Panc1 (cell line): ENCODE measurements at regions not wholly inside any gene's neighbourhood (a gene's known extent, or its start where the extent isn't known, plus 50 kb on each side); places are given as distances from the start of the nearest gene placed in this dataset.

Experiments used
- ATAC-seq: fragments of 200-7000 bp; cut with Tn5 transposase; 2 replicates; pipeline ENCODE4 v1.9.1; 2020; ENCODE audit warnings: mild to moderate bottlenecking, moderate library complexity
- BruUV-seq: library from RNA; stranded (reverse); fragments of 400-500 nt; replicated peaks from 2 replicates; lab custom pipeline; 2021; lab: Mats Ljungman, UMichigan
- CTCF ChIA-PET: fragments of 300-600 bp; sonication (Branson Sonifier 250); formaldehyde crosslinking; loops from one replicate; lab custom pipeline; 2022; ENCODE audit warnings: antibody characterized with exemption; lab: Charles Lee
- POLR2A ChIA-PET: fragments of 300-600 bp; sonication (Branson Sonifier 250); formaldehyde crosslinking; loops from one replicate; lab custom pipeline; 2022; ENCODE audit warnings: antibody characterized with exemption; lab: Charles Lee
- DNase-seq: peaks from one replicate; pipeline ENCODE4 v3.0.0-alpha.2; 2010; ENCODE audit warnings: low read depth, low spot score
- H3K27ac ChIP-seq: 2 replicates; pipeline ENCODE4 v1.5.1; 2011; ENCODE audit warnings: mild to moderate bottlenecking, low read length, inconsistent platforms
- H3K27me3 ChIP-seq: fragments of 200-500 bp; sonication (Bioruptor generic); 2 replicates; pipeline ENCODE4 v1.6.0; 2014; ENCODE audit warnings: low read length, inconsistent platforms; ENCODE audit not compliant: control insufficient read depth, insufficient read depth
- H3K36me3 ChIP-seq: fragments of 200-500 bp; sonication (Bioruptor generic); 2 replicates; pipeline ENCODE4 v1.5.1; 2014; ENCODE audit warnings: inconsistent platforms, mild to moderate bottlenecking, low read length, moderate library complexity; ENCODE audit not compliant: control insufficient read depth, insufficient read depth
- H3K4me1 ChIP-seq: 2 replicates; pipeline ENCODE4 v1.5.1; 2011; ENCODE audit warnings: inconsistent platforms, mild to moderate bottlenecking, low read length, moderate library complexity; ENCODE audit not compliant: control insufficient read depth, insufficient read depth
- H3K4me3 ChIP-seq, 2 experiments: 2 replicates each; pipeline ENCODE4 v1.5.1; 2011 to 2012; ENCODE audit warnings: low read depth in 2 of 2, low read length in 2 of 2, mild to moderate bottlenecking in 2 of 2, inconsistent platforms in 1 of 2, moderate library complexity in 1 of 2
- H3K9me3 ChIP-seq: fragments of 200-500 bp; sonication (Bioruptor generic); 2 replicates; pipeline ENCODE4 v1.5.1; 2014; ENCODE audit warnings: low read depth, mild to moderate bottlenecking, inconsistent platforms, low read length, moderate library complexity; ENCODE audit not compliant: control insufficient read depth, insufficient read depth
- POLR2AphosphoS5 ChIP-seq: IDR thresholded peaks from 2 replicates; pipeline ENCODE4 v1.6.1; 2012; ENCODE audit warnings: mild to moderate bottlenecking, low read depth, low read length, moderate library complexity
- SIN3A ChIP-seq: IDR thresholded peaks from 2 replicates; pipeline ENCODE4 v1.6.1; 2012; ENCODE audit warnings: low read depth, mild to moderate bottlenecking, low read length, moderate library complexity, borderline replicate concordance; ENCODE audit not compliant: insufficient read depth
- TCF7L2 ChIP-seq: IDR thresholded peaks from 2 replicates; pipeline ENCODE4 v1.6.1; 2011; ENCODE audit warnings: mild to moderate bottlenecking, low read depth, low read length, inconsistent platforms
- in situ Hi-C: cut with HindIII; loops from 2 replicates; pipeline ENCODE4 v1.10.0; 2016; ENCODE audit warnings: low sequenced_read_pairs, low pct_unique_long_range_greater_than_20kb
- intact Hi-C: fragments of 100-400 bp; cut with micrococcal nuclease; formaldehyde crosslinking; loops from one replicate; pipeline ENCODE4 v1.10.0; 2022; ENCODE audit not compliant: unreplicated experiment
- TF ChIP-seq, protein P1 (sequence below): fragments of 450-650 bp; IDR thresholded peaks from 2 replicates; pipeline ENCODE4 v1.5.1; 2017; ENCODE audit warnings: mild to moderate bottlenecking
- TF ChIP-seq, protein P2 (sequence below), 2 experiments: IDR thresholded peaks; 2 replicates each; pipeline ENCODE4 v1.6.1; 2011 to 2012; ENCODE audit warnings: low read depth in 2 of 2, control low read depth in 1 of 2, low read length in 1 of 2, mild to moderate bottlenecking in 1 of 2, moderate library complexity in 1 of 2; ENCODE audit not compliant: insufficient read depth in 1 of 2

- Histone ChIP-seq H3K4me1 (no peaks in the 10 kb centered on the region), H3K36me3 (no peaks in the 10 kb centered on the region), H3K27me3 (no peaks in the 10 kb centered on the region), H3K27ac (no peak overlapping the region), H3K9me3 (no peaks in the 10 kb centered on the region), H3K4me3 (no peak overlapping the region)
- DNase-seq (no peak), ATAC-seq (no peak)
- TF ChIP-seq POLR2AphosphoS5 (no peak), SIN3A (no peak), TCF7L2 (no peak)
- TF ChIP-seq, protein P1, sequence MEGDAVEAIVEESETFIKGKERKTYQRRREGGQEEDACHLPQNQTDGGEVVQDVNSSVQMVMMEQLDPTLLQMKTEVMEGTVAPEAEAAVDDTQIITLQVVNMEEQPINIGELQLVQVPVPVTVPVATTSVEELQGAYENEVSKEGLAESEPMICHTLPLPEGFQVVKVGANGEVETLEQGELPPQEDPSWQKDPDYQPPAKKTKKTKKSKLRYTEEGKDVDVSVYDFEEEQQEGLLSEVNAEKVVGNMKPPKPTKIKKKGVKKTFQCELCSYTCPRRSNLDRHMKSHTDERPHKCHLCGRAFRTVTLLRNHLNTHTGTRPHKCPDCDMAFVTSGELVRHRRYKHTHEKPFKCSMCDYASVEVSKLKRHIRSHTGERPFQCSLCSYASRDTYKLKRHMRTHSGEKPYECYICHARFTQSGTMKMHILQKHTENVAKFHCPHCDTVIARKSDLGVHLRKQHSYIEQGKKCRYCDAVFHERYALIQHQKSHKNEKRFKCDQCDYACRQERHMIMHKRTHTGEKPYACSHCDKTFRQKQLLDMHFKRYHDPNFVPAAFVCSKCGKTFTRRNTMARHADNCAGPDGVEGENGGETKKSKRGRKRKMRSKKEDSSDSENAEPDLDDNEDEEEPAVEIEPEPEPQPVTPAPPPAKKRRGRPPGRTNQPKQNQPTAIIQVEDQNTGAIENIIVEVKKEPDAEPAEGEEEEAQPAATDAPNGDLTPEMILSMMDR, result no peak
- TF ChIP-seq, protein P2, sequence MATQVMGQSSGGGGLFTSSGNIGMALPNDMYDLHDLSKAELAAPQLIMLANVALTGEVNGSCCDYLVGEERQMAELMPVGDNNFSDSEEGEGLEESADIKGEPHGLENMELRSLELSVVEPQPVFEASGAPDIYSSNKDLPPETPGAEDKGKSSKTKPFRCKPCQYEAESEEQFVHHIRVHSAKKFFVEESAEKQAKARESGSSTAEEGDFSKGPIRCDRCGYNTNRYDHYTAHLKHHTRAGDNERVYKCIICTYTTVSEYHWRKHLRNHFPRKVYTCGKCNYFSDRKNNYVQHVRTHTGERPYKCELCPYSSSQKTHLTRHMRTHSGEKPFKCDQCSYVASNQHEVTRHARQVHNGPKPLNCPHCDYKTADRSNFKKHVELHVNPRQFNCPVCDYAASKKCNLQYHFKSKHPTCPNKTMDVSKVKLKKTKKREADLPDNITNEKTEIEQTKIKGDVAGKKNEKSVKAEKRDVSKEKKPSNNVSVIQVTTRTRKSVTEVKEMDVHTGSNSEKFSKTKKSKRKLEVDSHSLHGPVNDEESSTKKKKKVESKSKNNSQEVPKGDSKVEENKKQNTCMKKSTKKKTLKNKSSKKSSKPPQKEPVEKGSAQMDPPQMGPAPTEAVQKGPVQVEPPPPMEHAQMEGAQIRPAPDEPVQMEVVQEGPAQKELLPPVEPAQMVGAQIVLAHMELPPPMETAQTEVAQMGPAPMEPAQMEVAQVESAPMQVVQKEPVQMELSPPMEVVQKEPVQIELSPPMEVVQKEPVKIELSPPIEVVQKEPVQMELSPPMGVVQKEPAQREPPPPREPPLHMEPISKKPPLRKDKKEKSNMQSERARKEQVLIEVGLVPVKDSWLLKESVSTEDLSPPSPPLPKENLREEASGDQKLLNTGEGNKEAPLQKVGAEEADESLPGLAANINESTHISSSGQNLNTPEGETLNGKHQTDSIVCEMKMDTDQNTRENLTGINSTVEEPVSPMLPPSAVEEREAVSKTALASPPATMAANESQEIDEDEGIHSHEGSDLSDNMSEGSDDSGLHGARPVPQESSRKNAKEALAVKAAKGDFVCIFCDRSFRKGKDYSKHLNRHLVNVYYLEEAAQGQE (IDR thresholded peaks at IDR 0.05; ENCODE audit: insufficient read depth in 1 of 2, low read depth in 2 of 2, low read length in 1 of 2), result no peak
- intact Hi-C loops, result no loop called here
- BruUV-seq, result no TSS peak
- ChIA-PET CTCF (no interaction called here), POLR2A (no interaction called here)
- in situ Hi-C loops, result no loop called here
These were observed 891.8 kb upstream of the SLITRK1 start for GRCh38 chr13:84774111-84774510.

GRCh38 chr13:84760956-84761355 is 878.7 kb upstream of the SLITRK1 start:
- intact Hi-C loops, result no loop called here
- ATAC-seq, result no peak
- no TSS peak for BruUV-seq
- H3K9me3 ChIP-seq, result no peaks in the 10 kb centered on the region
- H3K27me3 ChIP-seq, result no peaks in the 10 kb centered on the region
- no peak overlapping the region for H3K4me3 ChIP-seq
- H3K4me1 ChIP-seq, result no peaks in the 10 kb centered on the region
- no peak overlapping the region for H3K27ac ChIP-seq
- no peaks in the 10 kb centered on the region for H3K36me3 ChIP-seq
- CTCF ChIA-PET, result no interaction called here
- no peak for DNase-seq
- in situ Hi-C loops, result no loop called here
- POLR2A ChIA-PET, result no interaction called here
- TF ChIP-seq, protein P1, result no peak
- TF ChIP-seq TCF7L2, result no peak
- no peak for TF ChIP-seq POLR2AphosphoS5
- TF ChIP-seq SIN3A, result no peak
- TF ChIP-seq, protein P2 (IDR thresholded peaks at IDR 0.05; ENCODE audit: insufficient read depth in 1 of 2, low read depth in 2 of 2, low read length in 1 of 2), result no peak
